ENCODE measurements at regions not wholly inside any gene's neighbourhood (a gene's known extent, or its start where the extent isn't known, plus 50 kb on each side); places are given as distances from the start of the nearest gene placed in this dataset.
"Not testable (repeated sequence)": the region's sequence is repeated elsewhere in the genome, so short reads cannot be mapped to it uniquely, and the experiment has no call there.

DNA sequence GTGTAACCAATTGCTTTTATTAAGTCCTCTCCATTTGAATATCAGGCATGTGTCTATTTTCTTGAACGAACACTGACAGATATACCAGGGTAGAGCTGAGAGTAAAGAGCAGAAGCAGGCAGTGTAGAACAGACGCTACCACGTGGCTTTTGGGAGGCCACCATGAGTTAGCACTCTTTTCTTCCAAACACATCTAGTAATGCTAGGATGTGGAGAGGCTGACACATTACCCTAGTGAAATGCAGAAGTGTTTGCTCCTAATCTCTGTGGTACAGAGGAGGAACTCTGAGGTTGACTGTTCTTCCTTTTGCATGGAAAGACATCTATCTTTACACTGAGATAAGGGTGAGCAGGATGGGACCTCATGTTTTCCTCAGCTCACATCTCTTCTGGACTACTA lies 216.3 kb downstream of the SATB1 start:
- Histone ChIP-seq H3K9me3 (no peaks in the 10 kb centered on the region), H3K36me3 (no peaks in the 10 kb centered on the region), H3K27me3 (no peaks in the 10 kb centered on the region), H3K4me3 (ENCODE audit: low read depth, low read length) (no peak overlapping the region), H3K4me1 (no peaks in the 10 kb centered on the region)
- DNase-seq, result no peak
- TF ChIP-seq, protein P1, sequence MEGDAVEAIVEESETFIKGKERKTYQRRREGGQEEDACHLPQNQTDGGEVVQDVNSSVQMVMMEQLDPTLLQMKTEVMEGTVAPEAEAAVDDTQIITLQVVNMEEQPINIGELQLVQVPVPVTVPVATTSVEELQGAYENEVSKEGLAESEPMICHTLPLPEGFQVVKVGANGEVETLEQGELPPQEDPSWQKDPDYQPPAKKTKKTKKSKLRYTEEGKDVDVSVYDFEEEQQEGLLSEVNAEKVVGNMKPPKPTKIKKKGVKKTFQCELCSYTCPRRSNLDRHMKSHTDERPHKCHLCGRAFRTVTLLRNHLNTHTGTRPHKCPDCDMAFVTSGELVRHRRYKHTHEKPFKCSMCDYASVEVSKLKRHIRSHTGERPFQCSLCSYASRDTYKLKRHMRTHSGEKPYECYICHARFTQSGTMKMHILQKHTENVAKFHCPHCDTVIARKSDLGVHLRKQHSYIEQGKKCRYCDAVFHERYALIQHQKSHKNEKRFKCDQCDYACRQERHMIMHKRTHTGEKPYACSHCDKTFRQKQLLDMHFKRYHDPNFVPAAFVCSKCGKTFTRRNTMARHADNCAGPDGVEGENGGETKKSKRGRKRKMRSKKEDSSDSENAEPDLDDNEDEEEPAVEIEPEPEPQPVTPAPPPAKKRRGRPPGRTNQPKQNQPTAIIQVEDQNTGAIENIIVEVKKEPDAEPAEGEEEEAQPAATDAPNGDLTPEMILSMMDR (IDR thresholded peaks at IDR 0.05; ENCODE audit: low read depth, low read length), result no peak

DNA sequence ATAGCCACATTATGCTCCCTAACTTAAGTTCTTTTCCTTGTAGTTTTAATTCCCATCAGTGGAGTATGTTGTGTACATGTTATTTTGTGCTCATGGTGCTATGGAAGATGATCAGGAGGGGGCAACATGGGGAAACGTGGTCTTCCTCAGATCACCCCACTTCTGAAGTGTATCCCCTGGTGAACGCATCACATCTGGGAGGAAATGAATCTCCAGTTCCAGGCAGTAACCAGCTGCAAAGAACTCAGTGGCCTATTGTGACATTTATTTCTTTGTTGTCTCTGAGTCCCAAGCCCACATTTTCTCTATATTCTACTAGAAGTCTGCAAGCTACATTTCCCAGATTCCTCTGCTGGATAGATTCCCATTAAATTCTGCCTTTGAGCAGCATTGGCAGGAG lies 217.0 kb downstream of the SATB1 start:
- H3K36me3 ChIP-seq, result no peaks in the 10 kb centered on the region
- H3K4me3 ChIP-seq (ENCODE audit: low read depth, low read length), result no peak overlapping the region
- no peaks in the 10 kb centered on the region for H3K9me3 ChIP-seq
- H3K4me1 ChIP-seq, result no peaks in the 10 kb centered on the region
- no peaks in the 10 kb centered on the region for H3K27me3 ChIP-seq
- TF ChIP-seq, protein P1 (IDR thresholded peaks at IDR 0.05; ENCODE audit: low read depth, low read length), result no peak
- DNase-seq, result no peak

DNA sequence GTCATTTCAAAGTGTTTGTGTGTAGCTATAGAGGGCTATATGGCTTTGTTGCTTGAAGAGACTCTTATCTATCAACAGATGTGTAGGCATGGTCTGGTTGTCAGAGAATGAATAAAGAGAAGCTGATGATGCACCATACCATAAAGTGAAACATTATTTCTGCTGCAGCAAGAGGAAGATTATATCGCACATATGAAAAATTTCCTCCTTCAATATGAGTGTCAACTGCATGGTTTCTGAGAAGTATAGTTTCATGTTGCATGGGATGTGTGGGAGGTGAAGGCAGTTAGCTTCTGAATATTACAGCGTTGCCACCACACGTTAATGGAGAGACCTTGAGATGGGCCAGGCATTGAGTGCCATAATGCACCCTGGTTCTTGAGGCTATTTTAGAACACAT lies 217.9 kb downstream of the SATB1 start:
- no peaks in the 10 kb centered on the region for H3K4me1 ChIP-seq
- TF ChIP-seq, protein P1 (IDR thresholded peaks at IDR 0.05; ENCODE audit: low read depth, low read length), result no peak

DNA sequence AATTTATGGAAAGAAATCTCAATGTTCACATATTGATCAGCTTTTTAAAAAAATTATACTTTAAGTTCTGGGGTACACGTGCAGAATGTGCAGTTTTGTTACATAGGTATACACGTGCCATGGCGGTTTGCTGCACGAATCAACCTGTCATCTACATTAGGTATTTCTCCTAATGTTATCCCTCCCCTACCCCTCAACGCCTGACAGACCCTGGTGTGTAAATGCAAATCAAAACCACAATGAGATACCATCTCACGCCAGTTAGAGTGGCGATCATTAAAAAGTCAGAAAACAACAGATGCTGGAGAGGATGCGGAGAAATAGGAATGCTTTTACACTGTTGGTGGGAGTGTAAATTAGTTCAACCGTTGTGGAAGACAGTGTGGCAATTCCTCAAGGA lies 219.4 kb downstream of the SATB1 start:
- H3K4me1 ChIP-seq; H3K27me3 ChIP-seq; H3K9me3 ChIP-seq; H3K4me3 ChIP-seq (ENCODE audit: low read depth, low read length); DNase-seq; H3K36me3 ChIP-seq: not testable (repeated sequence)

More for the DNA sequence above, 217.9 kb downstream of the SATB1 start:
- no peaks in the 10 kb centered on the region for H3K27me3 ChIP-seq
- no peak overlapping the region for H3K4me3 ChIP-seq (ENCODE audit: low read depth, low read length)
- no peaks in the 10 kb centered on the region for H3K36me3 ChIP-seq
- DNase-seq, result no peak
- no peaks in the 10 kb centered on the region for H3K9me3 ChIP-seq

DNA sequence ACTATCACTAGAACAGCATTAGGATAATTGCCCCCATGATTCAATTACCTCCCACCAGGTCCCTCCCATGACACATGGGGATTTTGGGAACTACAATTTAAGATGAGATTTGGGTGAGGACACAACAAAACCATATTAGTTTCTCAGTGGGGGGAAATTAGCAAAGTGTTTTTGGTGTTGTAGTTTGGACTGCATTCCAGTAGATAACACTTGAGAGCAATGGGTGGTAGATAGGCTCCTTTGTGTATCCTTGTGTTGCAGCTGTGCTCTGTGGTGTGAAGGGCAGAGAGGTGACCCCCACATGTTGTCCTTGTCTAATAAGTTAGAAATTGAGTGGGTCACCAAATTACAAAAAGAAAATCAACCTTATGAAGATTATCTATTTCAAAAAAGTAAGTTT lies 223.8 kb downstream of the SATB1 start:
- H3K9me3 ChIP-seq, result no peaks in the 10 kb centered on the region
- no peak for DNase-seq
- no peak overlapping the region for H3K4me3 ChIP-seq (ENCODE audit: low read depth, low read length)
- no peaks in the 10 kb centered on the region for H3K27me3 ChIP-seq
- H3K36me3 ChIP-seq, result no peaks in the 10 kb centered on the region
- TF ChIP-seq, protein P1 (IDR thresholded peaks at IDR 0.05; ENCODE audit: low read depth, low read length), result no peak
- no peaks in the 10 kb centered on the region for H3K4me1 ChIP-seq

DNA sequence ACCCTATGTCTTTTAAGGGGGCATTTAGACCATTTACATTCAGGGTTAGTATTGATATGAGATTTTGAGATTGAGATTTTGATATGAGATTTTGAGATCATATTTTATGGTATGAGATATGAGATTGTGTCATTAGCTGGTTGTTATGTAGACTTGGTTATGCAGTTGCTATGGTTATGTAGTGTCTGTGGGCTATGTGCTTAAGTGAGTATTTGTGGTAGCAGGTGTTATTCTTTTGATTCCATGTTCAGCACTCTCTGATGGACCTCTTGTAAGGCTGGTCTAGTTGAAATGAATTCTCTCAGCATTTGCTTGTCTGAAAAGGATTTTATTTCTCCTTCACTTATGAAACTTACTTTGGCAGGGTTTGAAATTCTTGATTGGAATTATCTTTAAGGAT lies 225.4 kb downstream of the SATB1 start:
- Histone ChIP-seq H3K36me3 (no peaks in the 10 kb centered on the region), H3K9me3 (no peaks in the 10 kb centered on the region), H3K4me3 (ENCODE audit: low read depth, low read length) (no peak overlapping the region), H3K4me1 (no peaks in the 10 kb centered on the region), H3K27me3 (no peaks in the 10 kb centered on the region)
- TF ChIP-seq, protein P1 (IDR thresholded peaks at IDR 0.05; ENCODE audit: low read depth, low read length), result no peak
- DNase-seq, result no peak

DNA sequence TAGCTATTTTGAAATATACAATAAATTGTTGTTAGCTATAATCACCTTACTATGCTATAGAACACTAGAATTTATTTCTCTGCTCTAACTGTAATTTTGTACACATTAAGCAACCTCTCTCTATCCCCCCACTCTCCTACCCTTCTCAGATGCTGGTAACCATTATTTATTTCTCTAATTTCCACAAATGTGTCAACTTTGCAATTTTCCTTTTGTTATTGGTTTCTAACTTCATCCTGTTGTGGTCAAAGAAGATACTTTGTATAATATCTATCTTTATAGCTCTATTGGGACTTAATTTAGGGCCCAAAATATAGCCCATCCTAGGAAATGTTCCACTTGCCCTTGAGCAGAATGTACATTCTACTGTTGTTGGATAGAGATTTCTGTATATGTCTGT lies 229.3 kb downstream of the SATB1 start:
- Histone ChIP-seq H3K27me3 (no peaks in the 10 kb centered on the region), H3K9me3 (no peaks in the 10 kb centered on the region), H3K36me3 (no peaks in the 10 kb centered on the region), H3K4me3 (ENCODE audit: low read depth, low read length) (no peak overlapping the region), H3K4me1 (no peaks in the 10 kb centered on the region)
- no peak for DNase-seq
- TF ChIP-seq, protein P1 (IDR thresholded peaks at IDR 0.05; ENCODE audit: low read depth, low read length), result no peak
